Natural killer cell treated with Interleukin-12 subunit alpha and Interleukin-12 subunit beta and Interleukin-15 and Interleukin-18, amount 100 ng/mL, for 72 hours (primary cell): ENCODE measurements at regions not wholly inside any gene's neighbourhood (a gene's known extent, or its start where the extent isn't known, plus 50 kb on each side); places are given as distances from the start of the nearest gene placed in this dataset.
"Not testable (repeated sequence)": the region's sequence is repeated elsewhere in the genome, so short reads cannot be mapped to it uniquely, and the experiment has no call there.

Experiments
- ATAC-seq, 2 donors: fragments of 150-1000 bp; cut with Tn5 transposase in 1 of 2; sonication (Bioruptor Pico), chemical (Tn5 transposase) in 1 of 2; 2 replicates each; pipeline ENCODE4 v1.10.0; 2021
- DNase-seq: peaks from one replicate; pipeline ENCODE4 v3.0.0; 2022; ENCODE audit warnings: low spot score
- H3K27ac Mint-ChIP-seq, 2 donors: 1 replicate in 1 of 2; 2 replicates in 1 of 2; pipeline ENCODE4 v1.8.0; 2022; ENCODE audit warnings: mixed read lengths in 2 of 2, mild to moderate bottlenecking in 1 of 2, moderate library complexity in 1 of 2
- H3K27me3 Mint-ChIP-seq, 2 donors: 1 replicate in 1 of 2; 2 replicates in 1 of 2; pipeline ENCODE4 v1.8.0; 2022; ENCODE audit warnings: mixed read lengths in 2 of 2
- H3K36me3 Mint-ChIP-seq: one replicate; pipeline ENCODE4 v1.8.0; 2022; ENCODE audit warnings: mixed read lengths
- H3K4me1 Mint-ChIP-seq, 2 donors: 1 replicate in 1 of 2; 2 replicates in 1 of 2; pipeline ENCODE4 v1.8.0; 2022; ENCODE audit warnings: low read depth in 2 of 2, mixed read lengths in 2 of 2, mild to moderate bottlenecking in 1 of 2
- H3K4me3 Mint-ChIP-seq: one replicate; pipeline ENCODE4 v1.8.0; 2022; ENCODE audit warnings: mixed read lengths
- H3K9me3 Mint-ChIP-seq: 2 replicates; pipeline ENCODE4 v1.8.0; 2022; ENCODE audit warnings: mixed read lengths

GRCh38 chr14:71343724-71344123, 436.5 kb downstream of the PCNX1 start:
- no peaks in the 10 kb centered on the region for H3K27me3 Mint-ChIP-seq
- peaks cover 50 to 59% of the 10 kb centered on the region in 2 donors for H3K4me1 Mint-ChIP-seq
- no peak for DNase-seq
- no peak for ATAC-seq
- no peak overlapping the region for H3K4me3 Mint-ChIP-seq
- H3K27ac Mint-ChIP-seq, result peak overlapping the region in 1 of 2 donors; percentile 45
- H3K36me3 Mint-ChIP-seq, result no peaks in the 10 kb centered on the region
- H3K9me3 Mint-ChIP-seq, result no peaks in the 10 kb centered on the region

GRCh38 chr14:71344506-71344905, 437.2 kb downstream of the PCNX1 start:
- H3K4me1 Mint-ChIP-seq, result peaks cover 53 to 64% of the 10 kb centered on the region in 2 donors
- no peak overlapping the region for H3K4me3 Mint-ChIP-seq
- ATAC-seq, result no peak
- H3K27ac Mint-ChIP-seq, result peak overlapping the region in 1 of 2 donors; percentile 18
- no peaks in the 10 kb centered on the region for H3K9me3 Mint-ChIP-seq
- H3K27me3 Mint-ChIP-seq, result no peaks in the 10 kb centered on the region
- no peaks in the 10 kb centered on the region for H3K36me3 Mint-ChIP-seq
- DNase-seq, result no peak

- H3K27ac Mint-ChIP-seq, result peak overlapping the region; percentile 69 to 70
- no peak for DNase-seq
- no peaks in the 10 kb centered on the region for H3K27me3 Mint-ChIP-seq
- no peaks in the 10 kb centered on the region for H3K36me3 Mint-ChIP-seq
- no peaks in the 10 kb centered on the region for H3K9me3 Mint-ChIP-seq
- ATAC-seq, result peak; percentile 76 to 79
- peak overlapping the region; percentile 80 for H3K4me3 Mint-ChIP-seq
- H3K4me1 Mint-ChIP-seq, result peaks cover 40 to 61% of the 10 kb centered on the region in 2 donors
These were observed 439.4 kb downstream of the PCNX1 start for GRCh38 chr14:71346685-71347084.

GRCh38 chr14:71348394-71348793, 441.1 kb downstream of the PCNX1 start:
- ATAC-seq (no peak), DNase-seq (no peak)
- peaks cover 10% of the 10 kb centered on the region for H3K36me3 Mint-ChIP-seq
- no peak overlapping the region for H3K27ac Mint-ChIP-seq
- peak overlapping the region; percentile 15 for H3K4me3 Mint-ChIP-seq
- no peaks in the 10 kb centered on the region for H3K9me3 Mint-ChIP-seq
- peaks cover 46 to 60% of the 10 kb centered on the region in 2 donors for H3K4me1 Mint-ChIP-seq
- no peaks in the 10 kb centered on the region for H3K27me3 Mint-ChIP-seq

GRCh38 chr14:71348817-71349216, 441.6 kb downstream of the PCNX1 start:
- Mint-ChIP-seq H3K9me3 (no peaks in the 10 kb centered on the region), H3K4me3 (no peak overlapping the region), H3K27ac (no peak overlapping the region), H3K4me1 (peaks cover 44 to 63% of the 10 kb centered on the region in 2 donors), H3K27me3 (no peaks in the 10 kb centered on the region), H3K36me3 (peaks cover 11% of the 10 kb centered on the region)
- ATAC-seq (no peak), DNase-seq (no peak)

GRCh38 chr14:71354142-71354541, 446.9 kb downstream of the PCNX1 start:
- Mint-ChIP-seq H3K4me1 (peaks cover 43 to 45% of the 10 kb centered on the region in 2 donors), H3K9me3 (no peaks in the 10 kb centered on the region), H3K27ac (no peak overlapping the region), H3K36me3 (peaks cover 14% of the 10 kb centered on the region), H3K27me3 (no peaks in the 10 kb centered on the region), H3K4me3 (no peak overlapping the region)
- no peak for DNase-seq
- ATAC-seq, result no peak

- Mint-ChIP-seq H3K36me3 (peaks cover 20% of the 10 kb centered on the region), H3K4me3 (no peak overlapping the region), H3K27me3 (no peaks in the 10 kb centered on the region), H3K4me1 (peaks cover 42 to 45% of the 10 kb centered on the region in 2 donors), H3K9me3 (no peaks in the 10 kb centered on the region), H3K27ac (peak overlapping the region in 1 of 2 donors; percentile 77)
- DNase-seq (no peak), ATAC-seq (no peak)
These were observed 447.5 kb downstream of the PCNX1 start for GRCh38 chr14:71354801-71355200.

- Mint-ChIP-seq H3K9me3 (no peaks in the 10 kb centered on the region), H3K36me3 (peaks cover 20% of the 10 kb centered on the region), H3K27me3 (no peaks in the 10 kb centered on the region), H3K4me3 (no peak overlapping the region), H3K27ac (peak overlapping the region in 1 of 2 donors; percentile 77), H3K4me1 (peaks cover 45 to 48% of the 10 kb centered on the region in 2 donors)
- ATAC-seq, result no peak
- DNase-seq, result no peak
These were observed 448.3 kb downstream of the PCNX1 start for GRCh38 chr14:71355324-71356201.

GRCh38 chr14:71358209-71358931, 451.1 kb downstream of the PCNX1 start:
- ATAC-seq (no peak), DNase-seq (no peak)
- H3K9me3 Mint-ChIP-seq, result no peaks in the 10 kb centered on the region
- peaks cover 10% of the 10 kb centered on the region for H3K36me3 Mint-ChIP-seq
- no peak overlapping the region for H3K4me3 Mint-ChIP-seq
- no peak overlapping the region for H3K27ac Mint-ChIP-seq
- no peaks in the 10 kb centered on the region for H3K27me3 Mint-ChIP-seq
- H3K4me1 Mint-ChIP-seq, result peaks cover 54 to 61% of the 10 kb centered on the region in 2 donors

- H3K4me3 Mint-ChIP-seq, ATAC-seq, DNase-seq, H3K36me3 Mint-ChIP-seq, H3K27me3 Mint-ChIP-seq, H3K9me3 Mint-ChIP-seq: not testable (repeated sequence)
- H3K4me1 Mint-ChIP-seq, result peaks cover 52 to 64% of the 10 kb centered on the region in 2 donors
- H3K27ac Mint-ChIP-seq, result peak overlapping the region in 1 of 2 donors; percentile 34
These were observed 451.7 kb downstream of the PCNX1 start for GRCh38 chr14:71358932-71359421.

- no peak overlapping the region for H3K4me3 Mint-ChIP-seq
- peaks cover 52 to 67% of the 10 kb centered on the region in 2 donors for H3K4me1 Mint-ChIP-seq
- no peaks in the 10 kb centered on the region for H3K27me3 Mint-ChIP-seq
- peaks cover 9% of the 10 kb centered on the region for H3K36me3 Mint-ChIP-seq
- DNase-seq (no peak), ATAC-seq (peak in 1 of 2 donors; percentile 67)
- peak overlapping the region in 1 of 2 donors; percentile 34 for H3K27ac Mint-ChIP-seq
- H3K9me3 Mint-ChIP-seq, result no peaks in the 10 kb centered on the region
These were observed 452.6 kb downstream of the PCNX1 start for GRCh38 chr14:71359823-71360222.

GRCh38 chr14:71361336-71361735, 454.1 kb downstream of the PCNX1 start:
- Mint-ChIP-seq H3K4me1 (peaks cover 40 to 55% of the 10 kb centered on the region in 2 donors), H3K4me3 (peak overlapping the region; percentile 8), H3K9me3 (no peaks in the 10 kb centered on the region), H3K36me3 (peaks cover 9% of the 10 kb centered on the region), H3K27ac (peak overlapping the region in 1 of 2 donors; percentile 39), H3K27me3 (no peaks in the 10 kb centered on the region)
- DNase-seq (peak; percentile 61), ATAC-seq (peak; percentile 48 to 64)

GRCh38 chr14:71361874-71362273, 454.6 kb downstream of the PCNX1 start:
- H3K4me3 Mint-ChIP-seq, result no peak overlapping the region
- peaks cover 9% of the 10 kb centered on the region for H3K36me3 Mint-ChIP-seq
- no peaks in the 10 kb centered on the region for H3K27me3 Mint-ChIP-seq
- no peaks in the 10 kb centered on the region for H3K9me3 Mint-ChIP-seq
- peaks cover 40 to 55% of the 10 kb centered on the region in 2 donors for H3K4me1 Mint-ChIP-seq
- no peak for DNase-seq
- H3K27ac Mint-ChIP-seq, result peak overlapping the region in 1 of 2 donors; percentile 68
- no peak for ATAC-seq

GRCh38 chr14:71362282-71362681, 455.0 kb downstream of the PCNX1 start:
- peaks cover 40 to 55% of the 10 kb centered on the region in 2 donors for H3K4me1 Mint-ChIP-seq

More at GRCh38 chr14:71362282-71362681, 455.0 kb downstream of the PCNX1 start:
- ATAC-seq (no peak), DNase-seq (no peak)
- Mint-ChIP-seq H3K27me3 (no peaks in the 10 kb centered on the region), H3K36me3 (peaks cover 9% of the 10 kb centered on the region), H3K9me3 (no peaks in the 10 kb centered on the region), H3K27ac (peak overlapping the region; percentile 1 to 68), H3K4me3 (peak overlapping the region; percentile 25)
